HL-60 (cell line): ENCODE measurements at regions not wholly inside any gene's neighbourhood (a gene's known extent, or its start where the extent isn't known, plus 50 kb on each side); places are given as distances from the start of the nearest gene placed in this dataset.

Source experiments
- POLR2AphosphoS5 ChIP-seq: IDR thresholded peaks from 2 replicates; pipeline ENCODE4 v1.6.1; 2012; ENCODE audit warnings: low read depth
- TF ChIP-seq, protein P1 (sequence below): IDR thresholded peaks from one replicate; pipeline ENCODE4 v1.5.1; 2011; ENCODE audit warnings: low read length, control low read depth, inconsistent platforms; ENCODE audit not compliant: insufficient read depth

DNA sequence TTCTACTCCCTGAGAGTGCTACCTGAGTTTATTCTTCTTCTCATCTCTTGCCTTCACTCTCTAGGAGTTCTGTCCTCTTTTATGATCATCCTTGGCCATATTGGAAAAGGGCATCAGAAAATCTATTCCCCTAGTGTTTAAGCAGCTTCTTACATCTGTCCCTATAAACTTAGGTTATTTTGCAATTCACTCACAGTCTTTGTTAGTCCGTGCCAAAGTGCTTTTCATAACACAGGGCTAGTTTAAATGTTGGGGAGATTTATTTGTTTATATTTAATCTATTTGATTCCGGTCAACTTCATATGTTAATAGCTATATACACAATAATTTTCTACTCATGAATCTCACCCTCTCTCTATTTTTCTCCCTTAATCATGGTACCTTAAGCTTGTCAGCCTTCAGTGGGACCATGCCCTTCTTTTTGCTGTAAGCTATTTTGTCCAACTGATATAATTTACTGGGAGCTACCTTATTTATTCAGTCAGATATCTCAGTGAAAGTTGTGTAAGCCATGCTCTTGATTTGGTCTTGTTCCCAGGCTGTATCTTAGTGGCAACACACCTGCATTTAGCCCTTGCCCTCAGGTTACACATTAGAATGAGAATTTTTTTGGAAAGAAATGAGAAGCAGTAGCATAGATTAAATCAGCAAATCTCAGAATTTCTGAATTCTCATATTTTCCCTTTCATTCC, 106.3 kb upstream of the SMYD2 start:
- TF ChIP-seq, protein P1, sequence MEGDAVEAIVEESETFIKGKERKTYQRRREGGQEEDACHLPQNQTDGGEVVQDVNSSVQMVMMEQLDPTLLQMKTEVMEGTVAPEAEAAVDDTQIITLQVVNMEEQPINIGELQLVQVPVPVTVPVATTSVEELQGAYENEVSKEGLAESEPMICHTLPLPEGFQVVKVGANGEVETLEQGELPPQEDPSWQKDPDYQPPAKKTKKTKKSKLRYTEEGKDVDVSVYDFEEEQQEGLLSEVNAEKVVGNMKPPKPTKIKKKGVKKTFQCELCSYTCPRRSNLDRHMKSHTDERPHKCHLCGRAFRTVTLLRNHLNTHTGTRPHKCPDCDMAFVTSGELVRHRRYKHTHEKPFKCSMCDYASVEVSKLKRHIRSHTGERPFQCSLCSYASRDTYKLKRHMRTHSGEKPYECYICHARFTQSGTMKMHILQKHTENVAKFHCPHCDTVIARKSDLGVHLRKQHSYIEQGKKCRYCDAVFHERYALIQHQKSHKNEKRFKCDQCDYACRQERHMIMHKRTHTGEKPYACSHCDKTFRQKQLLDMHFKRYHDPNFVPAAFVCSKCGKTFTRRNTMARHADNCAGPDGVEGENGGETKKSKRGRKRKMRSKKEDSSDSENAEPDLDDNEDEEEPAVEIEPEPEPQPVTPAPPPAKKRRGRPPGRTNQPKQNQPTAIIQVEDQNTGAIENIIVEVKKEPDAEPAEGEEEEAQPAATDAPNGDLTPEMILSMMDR, result no peak
- no peak for TF ChIP-seq POLR2AphosphoS5
